ENCODE measurements at regions not wholly inside any gene's neighbourhood (a gene's known extent, or its start where the extent isn't known, plus 50 kb on each side); places are given as distances from the start of the nearest gene placed in this dataset.
"Not testable (repeated sequence)": the region's sequence is repeated elsewhere in the genome, so short reads cannot be mapped to it uniquely, and the experiment has no call there.

DNA sequence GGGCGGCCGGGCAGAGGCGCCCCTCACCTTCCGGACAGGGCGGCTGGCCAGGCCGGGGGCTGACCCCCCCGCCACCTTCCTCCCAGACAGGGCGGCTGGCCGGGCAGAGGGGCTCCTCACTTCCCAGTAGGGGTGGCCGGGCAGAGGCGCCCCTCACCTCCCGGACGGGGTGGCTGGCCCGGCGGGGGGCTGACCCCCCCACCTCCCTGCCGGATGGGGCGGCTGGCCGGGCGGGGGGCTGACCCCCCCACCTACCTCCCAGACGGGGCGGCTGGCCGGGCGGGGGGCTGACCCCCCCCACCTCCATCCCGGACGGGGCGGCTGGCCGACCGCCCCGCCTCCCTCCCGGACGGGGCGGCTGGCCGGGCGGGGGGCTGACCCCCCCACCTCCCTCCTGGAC, 1615.5 kb upstream of the C9orf72 start:
- CTCF ChIA-PET, H3K4me3 Mint-ChIP-seq, H3K9me3 Mint-ChIP-seq, H3K27ac Mint-ChIP-seq, H3K4me1 Mint-ChIP-seq, H3K27me3 Mint-ChIP-seq, H3K36me3 Mint-ChIP-seq, DNase-seq: not testable (repeated sequence)

DNA sequence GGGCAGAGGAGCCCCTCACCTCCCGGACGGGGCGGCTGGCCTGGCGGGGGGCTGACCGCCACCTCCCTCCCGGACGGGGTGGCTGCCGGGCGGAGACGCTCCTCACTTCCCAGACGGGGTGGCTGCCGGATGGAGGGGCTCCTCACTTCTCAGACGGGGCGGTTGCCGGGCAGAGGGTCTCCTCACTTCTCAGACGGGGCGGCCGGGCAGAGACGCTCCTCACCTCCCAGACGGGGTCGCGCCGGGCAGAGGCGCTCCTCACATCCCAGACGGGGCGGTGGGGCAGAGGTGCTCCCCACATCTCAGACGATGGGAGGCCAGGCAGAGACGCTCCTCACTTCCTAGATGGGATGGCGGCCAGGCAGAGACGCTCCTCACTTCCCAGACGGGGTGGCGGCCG, 1615.9 kb upstream of the C9orf72 start:
- H3K36me3 Mint-ChIP-seq, H3K4me1 Mint-ChIP-seq, H3K27me3 Mint-ChIP-seq, DNase-seq, H3K27ac Mint-ChIP-seq, H3K9me3 Mint-ChIP-seq, H3K4me3 Mint-ChIP-seq, CTCF ChIA-PET: not testable (repeated sequence)

DNA sequence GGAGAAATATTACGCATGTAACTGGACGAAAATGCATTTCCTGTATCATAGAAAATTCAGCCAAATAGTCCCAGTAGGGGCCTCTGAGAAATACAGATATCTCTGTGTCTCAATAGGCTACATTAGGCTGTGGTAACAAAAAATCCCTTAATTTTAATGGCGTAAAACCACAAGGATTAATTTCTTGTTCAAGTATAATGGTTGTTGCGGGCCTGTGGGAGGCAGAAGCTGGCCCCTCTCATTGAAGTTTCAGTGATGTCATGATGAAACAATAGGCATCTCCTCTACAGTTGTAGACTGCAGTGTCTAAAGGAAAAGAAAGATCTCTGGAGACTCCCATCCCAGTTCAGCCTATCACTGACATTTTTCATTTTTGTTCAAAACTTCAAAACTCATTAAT, 1625.6 kb upstream of the C9orf72 start:
- H3K27ac Mint-ChIP-seq = no peak overlapping the region
- no peak overlapping the region for H3K4me3 Mint-ChIP-seq
- no peak for DNase-seq
- no peaks in the 10 kb centered on the region for H3K9me3 Mint-ChIP-seq
- no peaks in the 10 kb centered on the region for H3K27me3 Mint-ChIP-seq
- no peaks in the 10 kb centered on the region for H3K4me1 Mint-ChIP-seq
- H3K36me3 Mint-ChIP-seq = no peaks in the 10 kb centered on the region
- CTCF ChIA-PET = no interaction called here

DNA sequence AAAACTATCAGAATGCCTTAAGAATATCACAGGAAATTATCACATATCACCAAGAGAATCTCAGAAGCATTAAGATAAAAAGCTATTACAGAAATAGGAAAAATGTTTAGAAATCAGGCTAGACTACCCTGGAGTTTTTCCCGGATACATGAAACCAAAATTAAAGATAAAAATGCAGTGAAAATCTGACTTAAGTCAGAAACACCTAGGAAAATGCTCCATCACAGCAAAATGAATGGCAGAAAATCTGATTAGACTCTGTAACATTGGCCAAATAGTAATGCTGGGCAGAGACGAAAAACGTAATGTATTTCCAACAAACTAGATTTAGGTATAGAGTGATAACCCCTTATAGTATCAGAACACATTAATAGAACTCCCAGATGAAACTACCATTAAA, 1626.7 kb upstream of the C9orf72 start:
- CTCF ChIA-PET = no interaction called here
- H3K4me3 Mint-ChIP-seq = no peak overlapping the region
- no peaks in the 10 kb centered on the region for H3K36me3 Mint-ChIP-seq
- DNase-seq = no peak
- no peaks in the 10 kb centered on the region for H3K4me1 Mint-ChIP-seq
- no peaks in the 10 kb centered on the region for H3K27me3 Mint-ChIP-seq
- no peaks in the 10 kb centered on the region for H3K9me3 Mint-ChIP-seq
- no peak overlapping the region for H3K27ac Mint-ChIP-seq

DNA sequence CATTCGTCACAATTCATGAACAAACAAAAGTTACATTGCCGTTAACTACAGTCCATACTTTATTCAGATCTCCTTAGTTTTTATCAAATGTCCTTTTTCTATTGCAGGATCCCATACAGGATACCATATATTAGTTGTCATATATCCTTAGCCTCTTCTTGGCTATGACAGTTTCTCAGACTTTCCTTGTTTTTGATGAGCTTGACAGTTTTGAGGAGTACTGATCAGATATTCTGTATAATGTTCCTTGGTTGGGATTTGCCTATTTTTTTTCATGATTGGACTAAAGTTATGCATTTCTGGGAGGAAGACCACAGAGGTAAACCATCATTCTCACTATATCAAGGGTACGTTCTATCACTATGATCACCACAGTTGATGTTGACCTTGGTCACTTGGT, 1627.4 kb upstream of the C9orf72 start:
- H3K27me3 Mint-ChIP-seq = no peaks in the 10 kb centered on the region
- no peaks in the 10 kb centered on the region for H3K36me3 Mint-ChIP-seq
- CTCF ChIA-PET = no interaction called here
- no peak overlapping the region for H3K4me3 Mint-ChIP-seq
- H3K27ac Mint-ChIP-seq = no peak overlapping the region
- no peaks in the 10 kb centered on the region for H3K9me3 Mint-ChIP-seq
- no peaks in the 10 kb centered on the region for H3K4me1 Mint-ChIP-seq
- no peak for DNase-seq

DNA sequence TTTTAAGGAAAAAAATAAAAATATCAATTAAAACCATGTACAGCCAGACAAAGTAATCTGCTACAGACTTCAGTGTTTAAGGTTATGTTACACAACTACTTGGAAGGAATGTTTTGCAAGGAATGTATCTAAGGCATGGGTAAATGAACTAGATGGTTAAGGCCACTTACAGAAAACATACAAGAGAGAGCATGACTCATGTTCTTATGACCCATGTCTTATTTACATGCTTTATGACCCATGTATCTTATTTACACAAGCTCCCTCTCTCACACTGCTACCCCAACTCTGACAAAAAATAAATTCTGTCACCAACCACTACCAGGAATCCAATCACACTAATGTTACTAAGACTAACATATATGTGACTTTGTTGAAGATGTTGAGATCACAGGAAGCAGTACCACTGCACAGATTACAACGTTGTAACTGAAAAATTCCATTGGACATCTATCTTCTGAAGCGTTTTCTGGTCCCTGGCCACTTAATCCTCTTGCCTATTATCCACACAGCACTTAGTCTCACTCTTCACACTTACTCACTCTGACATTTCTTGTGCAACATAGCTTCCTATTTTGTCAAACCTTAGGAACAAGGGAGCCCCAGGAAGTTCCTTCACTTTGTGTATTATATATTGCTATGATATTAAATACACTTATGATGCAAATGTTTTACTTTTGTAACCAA, 1630.1 kb upstream of the C9orf72 start:
- Mint-ChIP-seq H3K27ac (no peak overlapping the region), H3K4me1 (no peaks in the 10 kb centered on the region), H3K27me3 (no peaks in the 10 kb centered on the region), H3K9me3 (no peaks in the 10 kb centered on the region), H3K36me3 (no peaks in the 10 kb centered on the region), H3K4me3 (no peak overlapping the region)
- DNase-seq = no peak
- CTCF ChIA-PET = no interaction called here

DNA sequence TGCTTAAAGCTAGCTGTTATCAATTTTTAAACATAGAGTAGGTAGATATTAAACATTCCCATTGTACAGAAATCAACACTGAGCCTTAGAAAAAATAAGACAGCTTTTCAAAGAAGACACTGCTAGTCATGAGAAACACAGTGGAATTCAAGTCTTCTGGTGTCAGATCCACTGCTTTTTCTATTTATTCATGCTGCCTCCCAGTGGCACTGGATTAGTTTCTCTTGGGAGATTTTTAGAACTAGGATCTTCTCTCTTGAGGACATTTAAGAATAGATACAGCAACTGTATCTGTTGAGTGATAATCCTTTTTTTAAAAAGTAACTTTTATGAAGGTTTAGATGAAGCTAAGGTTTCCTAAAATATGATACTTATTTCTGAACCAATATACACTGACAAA, 1635.4 kb upstream of the C9orf72 start:
- Mint-ChIP-seq H3K36me3 (no peaks in the 10 kb centered on the region), H3K27ac (no peak overlapping the region), H3K4me1 (peaks cover 9% of the 10 kb centered on the region), H3K27me3 (peaks cover 25% of the 10 kb centered on the region), H3K9me3 (no peaks in the 10 kb centered on the region), H3K4me3 (no peak overlapping the region)
- DNase-seq = no peak
- CTCF ChIA-PET = no interaction called here

DNA sequence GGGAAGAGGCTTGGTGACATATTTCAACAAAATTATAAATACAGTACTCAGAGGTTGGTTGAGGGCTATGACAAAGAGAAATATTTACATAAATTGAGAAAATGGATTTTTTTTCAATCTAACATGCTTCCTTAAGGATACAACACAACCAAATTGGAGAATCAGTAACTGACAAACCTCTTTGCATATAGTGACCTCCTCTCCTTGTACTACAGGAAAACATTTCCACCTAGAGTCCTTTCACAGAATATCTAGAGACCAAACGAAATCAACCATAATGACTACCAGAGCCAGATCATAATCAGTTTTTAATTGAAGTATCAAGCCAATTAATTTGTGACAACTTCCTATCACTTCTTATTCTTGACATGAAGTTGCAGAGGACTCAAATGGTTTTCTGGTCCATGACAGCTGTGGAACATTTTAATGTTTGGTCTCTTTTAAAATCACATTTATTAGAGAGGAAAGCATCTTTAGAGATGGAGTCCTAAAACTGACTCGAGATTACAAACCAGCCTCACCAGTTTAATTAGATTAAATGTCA, 1636.5 kb upstream of the C9orf72 start:
- Mint-ChIP-seq H3K4me1 (peaks cover 9% of the 10 kb centered on the region), H3K36me3 (no peaks in the 10 kb centered on the region), H3K27me3 (peaks cover 37% of the 10 kb centered on the region), H3K9me3 (no peaks in the 10 kb centered on the region), H3K27ac (no peak overlapping the region), H3K4me3 (no peak overlapping the region)
- CTCF ChIA-PET = no interaction called here
- DNase-seq = no peak

DNA sequence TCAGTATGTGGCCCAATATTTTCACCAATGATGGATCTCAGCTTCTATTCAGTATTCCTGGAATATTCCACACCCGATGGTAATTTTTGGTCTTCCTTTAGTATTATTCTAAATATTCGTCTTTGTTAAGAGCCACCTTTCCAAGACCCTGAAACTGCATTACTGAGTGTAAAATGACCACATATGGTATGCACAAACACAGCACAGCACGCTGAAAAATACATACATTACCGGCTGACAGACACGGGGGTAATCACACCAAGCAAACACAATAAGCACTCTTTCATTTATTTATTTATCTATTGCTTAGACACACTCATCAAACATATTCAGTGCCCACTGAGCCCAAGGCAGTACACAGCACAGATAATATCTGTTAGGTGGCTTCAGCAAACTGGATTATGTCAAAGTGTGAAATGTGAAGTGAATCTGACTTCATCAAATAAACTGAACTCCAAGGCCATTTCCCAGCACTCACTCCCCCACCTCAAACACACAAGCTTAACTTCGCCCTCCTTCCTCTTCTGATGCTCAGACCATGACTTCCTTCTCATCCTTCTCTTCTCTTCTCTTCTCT, 1637.8 kb upstream of the C9orf72 start:
- no peak for DNase-seq
- no peak overlapping the region for H3K27ac Mint-ChIP-seq
- H3K9me3 Mint-ChIP-seq = no peaks in the 10 kb centered on the region
- peaks cover 42% of the 10 kb centered on the region for H3K27me3 Mint-ChIP-seq
- peaks cover 9% of the 10 kb centered on the region for H3K4me1 Mint-ChIP-seq
- no peak overlapping the region for H3K4me3 Mint-ChIP-seq
- CTCF ChIA-PET = no interaction called here
- no peaks in the 10 kb centered on the region for H3K36me3 Mint-ChIP-seq

DNA sequence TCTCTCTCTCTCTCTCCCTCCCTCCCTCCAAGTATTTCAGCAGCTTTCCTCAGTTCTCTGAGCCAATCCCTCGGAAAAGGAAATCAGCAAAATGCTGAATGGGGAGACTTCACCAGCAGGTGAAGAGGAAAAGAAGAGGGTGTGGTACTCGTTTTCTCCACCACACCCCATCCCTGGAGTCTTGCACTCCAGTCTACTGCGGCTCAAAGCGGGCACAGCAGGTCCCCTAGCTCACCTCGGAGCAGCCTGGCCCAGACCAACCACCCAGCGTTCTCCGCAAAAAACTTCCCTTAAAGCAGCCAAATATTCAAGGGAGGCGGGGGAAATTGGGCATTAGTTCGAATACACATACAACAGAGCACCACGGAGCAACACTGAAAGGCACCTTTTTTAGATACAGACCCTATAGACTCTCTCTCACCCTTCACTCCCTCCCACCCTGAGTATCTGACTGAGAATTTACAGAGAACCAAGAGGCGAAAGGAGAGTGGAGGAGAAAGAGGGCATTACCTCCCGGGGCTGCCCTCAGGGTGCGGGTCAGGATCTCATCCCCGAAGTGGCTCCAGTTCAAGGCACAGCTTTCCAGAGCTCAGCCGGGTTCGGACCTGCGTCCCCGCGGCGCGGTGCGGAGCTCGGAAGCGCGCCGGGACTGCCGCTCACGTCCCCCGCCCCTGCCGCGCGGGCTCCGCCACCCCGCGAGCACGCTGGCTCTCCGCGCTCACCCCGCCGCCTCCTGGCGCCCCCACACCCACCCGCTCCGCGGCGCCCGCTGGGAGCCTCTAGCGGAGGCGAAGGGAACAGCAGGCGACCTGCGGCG, 1638.5 kb upstream of the C9orf72 start:
- H3K9me3 Mint-ChIP-seq = no peaks in the 10 kb centered on the region
- H3K27ac Mint-ChIP-seq = no peak overlapping the region
- no peaks in the 10 kb centered on the region for H3K36me3 Mint-ChIP-seq
- H3K4me3 Mint-ChIP-seq = no peak overlapping the region
- H3K4me1 Mint-ChIP-seq = peaks cover 9% of the 10 kb centered on the region
- peaks cover 42% of the 10 kb centered on the region for H3K27me3 Mint-ChIP-seq
- peak; percentile 36 for DNase-seq
- CTCF ChIA-PET = no interaction called here

DNA sequence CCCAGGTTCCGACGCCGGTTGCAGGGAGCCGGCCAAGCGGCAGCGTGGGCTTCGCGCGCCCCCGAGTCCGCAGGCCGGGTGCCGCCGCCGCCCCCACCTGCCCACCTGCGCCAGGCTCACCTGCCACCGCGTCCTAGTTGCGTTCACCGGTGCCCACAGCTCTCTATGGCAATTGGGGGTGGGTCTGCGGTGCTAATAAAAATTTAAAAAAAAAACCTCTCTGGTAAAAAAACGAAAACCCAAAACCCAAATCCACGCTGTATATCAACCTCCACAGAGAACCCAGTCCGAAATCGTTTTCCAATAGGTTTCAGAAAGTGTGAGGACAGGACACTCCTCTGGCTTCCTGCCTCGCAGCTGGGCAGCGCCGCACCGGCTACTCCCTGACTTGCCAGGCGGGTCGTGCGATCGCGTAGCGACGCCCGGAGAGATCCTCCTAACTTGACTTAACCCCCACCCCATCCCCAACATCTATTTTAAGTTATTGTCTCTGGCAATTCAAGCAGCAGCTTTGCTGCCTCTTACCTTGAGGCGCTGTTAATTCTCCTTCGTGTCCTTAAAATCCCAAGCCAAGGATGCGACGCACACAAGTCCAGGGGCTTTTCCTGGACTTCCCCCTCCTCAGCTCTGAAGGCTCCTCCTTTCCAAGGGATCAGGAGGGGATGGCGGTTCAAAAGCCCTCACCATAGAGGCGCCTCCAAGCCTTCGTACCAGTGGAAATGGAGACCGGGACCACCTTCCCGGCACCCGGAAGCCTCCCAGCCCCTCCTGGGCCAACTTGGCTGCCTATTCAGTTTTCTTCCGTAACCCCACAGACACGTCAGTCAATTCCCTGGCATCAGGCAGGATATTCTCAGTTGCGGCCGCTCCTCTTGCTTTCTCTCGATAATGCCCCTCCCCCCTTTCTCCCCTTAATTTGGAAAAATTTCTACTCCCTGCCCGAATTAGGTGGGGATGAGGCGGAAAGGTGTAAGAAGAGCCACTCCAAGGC, 1639.4 kb upstream of the C9orf72 start:
- peaks cover 42% of the 10 kb centered on the region for H3K27me3 Mint-ChIP-seq
- no peaks in the 10 kb centered on the region for H3K9me3 Mint-ChIP-seq
- DNase-seq = no peak
- peaks cover 9% of the 10 kb centered on the region for H3K4me1 Mint-ChIP-seq
- no peak overlapping the region for H3K4me3 Mint-ChIP-seq
- no peak overlapping the region for H3K27ac Mint-ChIP-seq
- H3K36me3 Mint-ChIP-seq = no peaks in the 10 kb centered on the region
- CTCF ChIA-PET = no interaction called here

DNA sequence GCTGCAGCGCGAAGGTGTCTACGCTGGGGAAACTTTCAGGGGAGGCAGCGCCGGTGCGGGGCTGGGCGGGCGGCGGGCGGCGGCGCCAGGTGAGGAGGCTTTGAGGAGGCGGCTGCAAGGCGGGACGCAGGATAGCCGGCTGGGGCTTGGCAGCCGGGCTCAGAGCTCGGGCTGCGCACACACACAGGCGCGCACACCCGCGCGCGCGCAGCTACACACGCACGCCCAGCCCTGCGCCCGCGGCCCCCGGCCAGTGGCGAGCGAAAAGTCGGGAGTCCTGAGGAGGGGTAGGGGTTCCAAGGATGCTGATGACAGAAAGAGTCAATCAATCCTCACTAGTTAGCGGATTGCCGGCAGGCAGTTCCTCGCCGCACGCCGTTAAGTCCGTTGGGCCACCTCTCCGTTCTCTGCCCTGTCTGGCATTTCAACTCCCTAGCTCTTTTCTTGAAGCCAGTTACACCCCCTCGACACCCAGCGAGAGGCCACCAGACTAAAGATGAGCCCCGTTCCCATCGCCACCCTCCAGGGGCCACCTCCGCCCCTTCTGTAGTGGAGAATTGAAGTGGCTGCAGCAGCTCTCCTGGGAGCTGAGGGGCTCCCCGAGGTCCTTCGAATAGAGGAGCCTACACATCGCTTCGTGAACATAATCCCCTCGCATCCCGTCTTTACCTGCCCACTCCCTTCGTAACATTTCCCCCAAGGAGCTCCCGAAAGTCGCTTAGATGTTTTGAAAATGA, 1640.3 kb upstream of the C9orf72 start, which contains the start of gene LINGO2:
Gene LINGO2 (minus strand): TSS at position 185 of the 737 bp plus-strand sequence.
- CTCF ChIA-PET = no interaction called here
- H3K27ac Mint-ChIP-seq = no peak within 1 kb of the TSS
- H3K36me3 Mint-ChIP-seq = no peaks in the 10 kb centered on the region
- peaks cover 9% of the 10 kb centered on the region for H3K4me1 Mint-ChIP-seq
- no peaks in the 10 kb centered on the region for H3K9me3 Mint-ChIP-seq
- peaks cover 42% of the 10 kb centered on the region for H3K27me3 Mint-ChIP-seq
- H3K4me3 Mint-ChIP-seq = no peak within 1 kb of the TSS
- DNase-seq = no peak

DNA sequence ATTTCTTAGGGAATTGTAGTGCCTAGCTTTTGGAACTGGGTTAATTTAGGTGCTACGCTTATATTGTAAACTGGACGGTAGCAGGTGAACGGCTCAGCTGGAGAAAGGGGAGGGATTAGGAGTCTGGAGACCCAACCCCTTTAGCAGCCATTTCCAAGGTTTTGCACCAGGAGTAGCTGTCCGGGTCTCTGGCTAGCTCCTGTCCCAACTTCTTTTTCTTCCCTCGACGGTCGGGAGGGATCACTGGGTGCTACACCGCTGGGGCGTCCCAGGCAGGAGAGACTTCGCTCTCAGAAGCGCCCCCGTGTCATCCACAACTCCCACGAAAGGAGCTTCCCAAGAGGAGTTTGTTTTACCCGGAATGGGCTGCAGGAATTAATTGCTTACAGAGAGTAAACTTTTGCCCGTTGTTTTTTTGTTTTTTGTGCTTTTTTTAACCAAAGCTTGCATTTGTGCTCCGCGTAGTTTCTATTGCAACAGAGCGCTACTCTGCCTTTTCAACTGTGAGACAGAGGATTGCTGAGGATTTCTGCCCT, 1640.9 kb upstream of the C9orf72 start:
- H3K9me3 Mint-ChIP-seq = no peaks in the 10 kb centered on the region
- CTCF ChIA-PET = interaction anchor here (0.7 kb wide), 1 partner anchor 1484 kb away, joined by 3 read pairs; no protein-coding TSS in a partner anchor
- DNase-seq = no peak

More for the DNA sequence above, 1640.9 kb upstream of the C9orf72 start:
- peaks cover 9% of the 10 kb centered on the region for H3K4me1 Mint-ChIP-seq
- peaks cover 42% of the 10 kb centered on the region for H3K27me3 Mint-ChIP-seq
- H3K36me3 Mint-ChIP-seq = no peaks in the 10 kb centered on the region
- no peak overlapping the region for H3K27ac Mint-ChIP-seq
- H3K4me3 Mint-ChIP-seq = no peak overlapping the region

Measured in activated naive CD4-positive, alpha-beta T cell treated with anti-CD3 and anti-CD28 coated beads, Interleukin-2, amount 10 ng/mL, durations not matched to agents 7 days and 5 days (primary cell).